ENCODE measurements at regions not wholly inside any gene's neighbourhood (a gene's known extent, or its start where the extent isn't known, plus 50 kb on each side); places are given as distances from the start of the nearest gene placed in this dataset.

DNA sequence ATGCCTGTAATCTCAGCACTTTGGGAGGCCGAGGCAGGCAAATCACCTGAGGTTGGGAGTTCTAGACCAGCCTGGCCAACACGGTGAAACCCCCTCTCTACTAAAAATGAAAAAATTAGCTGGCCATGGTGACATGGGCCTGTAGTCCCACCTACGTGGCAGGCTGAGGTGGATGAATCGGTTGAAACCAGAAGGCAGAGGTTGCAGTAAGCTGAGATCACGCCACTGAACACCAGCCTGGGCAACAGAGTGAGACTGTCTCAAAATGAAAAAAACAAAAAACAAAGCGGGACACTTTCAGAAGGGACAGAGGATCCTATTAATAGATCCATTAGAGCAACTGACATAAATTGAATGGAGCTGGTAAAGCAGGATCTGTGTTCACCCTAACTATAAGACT, 89.6 kb upstream of the SGCD start:
- no peak for TF ChIP-seq EZH2 (IDR thresholded peaks at IDR 0.05; ENCODE audit: borderline replicate concordance, low read depth, low read length, severe bottlenecking)
- TF ChIP-seq, protein P1, sequence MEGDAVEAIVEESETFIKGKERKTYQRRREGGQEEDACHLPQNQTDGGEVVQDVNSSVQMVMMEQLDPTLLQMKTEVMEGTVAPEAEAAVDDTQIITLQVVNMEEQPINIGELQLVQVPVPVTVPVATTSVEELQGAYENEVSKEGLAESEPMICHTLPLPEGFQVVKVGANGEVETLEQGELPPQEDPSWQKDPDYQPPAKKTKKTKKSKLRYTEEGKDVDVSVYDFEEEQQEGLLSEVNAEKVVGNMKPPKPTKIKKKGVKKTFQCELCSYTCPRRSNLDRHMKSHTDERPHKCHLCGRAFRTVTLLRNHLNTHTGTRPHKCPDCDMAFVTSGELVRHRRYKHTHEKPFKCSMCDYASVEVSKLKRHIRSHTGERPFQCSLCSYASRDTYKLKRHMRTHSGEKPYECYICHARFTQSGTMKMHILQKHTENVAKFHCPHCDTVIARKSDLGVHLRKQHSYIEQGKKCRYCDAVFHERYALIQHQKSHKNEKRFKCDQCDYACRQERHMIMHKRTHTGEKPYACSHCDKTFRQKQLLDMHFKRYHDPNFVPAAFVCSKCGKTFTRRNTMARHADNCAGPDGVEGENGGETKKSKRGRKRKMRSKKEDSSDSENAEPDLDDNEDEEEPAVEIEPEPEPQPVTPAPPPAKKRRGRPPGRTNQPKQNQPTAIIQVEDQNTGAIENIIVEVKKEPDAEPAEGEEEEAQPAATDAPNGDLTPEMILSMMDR (IDR thresholded peaks at IDR 0.05; ENCODE audit: borderline replicate concordance, extremely low read depth, low read length, poor library complexity, severe bottlenecking): no peak

Data from DND-41 (cell line).